GM18870 (cell line): ENCODE measurements at regions not wholly inside any gene's neighbourhood (a gene's known extent, or its start where the extent isn't known, plus 50 kb on each side); places are given as distances from the start of the nearest gene placed in this dataset.

ENCODE experiments used
- ATAC-seq: cut with Tn5 transposase; IDR thresholded peaks from one replicate; pipeline ENCODE4 v1.9.1; 2021; ENCODE audit warnings: moderate library complexity; ENCODE audit not compliant: unreplicated experiment

DNA sequence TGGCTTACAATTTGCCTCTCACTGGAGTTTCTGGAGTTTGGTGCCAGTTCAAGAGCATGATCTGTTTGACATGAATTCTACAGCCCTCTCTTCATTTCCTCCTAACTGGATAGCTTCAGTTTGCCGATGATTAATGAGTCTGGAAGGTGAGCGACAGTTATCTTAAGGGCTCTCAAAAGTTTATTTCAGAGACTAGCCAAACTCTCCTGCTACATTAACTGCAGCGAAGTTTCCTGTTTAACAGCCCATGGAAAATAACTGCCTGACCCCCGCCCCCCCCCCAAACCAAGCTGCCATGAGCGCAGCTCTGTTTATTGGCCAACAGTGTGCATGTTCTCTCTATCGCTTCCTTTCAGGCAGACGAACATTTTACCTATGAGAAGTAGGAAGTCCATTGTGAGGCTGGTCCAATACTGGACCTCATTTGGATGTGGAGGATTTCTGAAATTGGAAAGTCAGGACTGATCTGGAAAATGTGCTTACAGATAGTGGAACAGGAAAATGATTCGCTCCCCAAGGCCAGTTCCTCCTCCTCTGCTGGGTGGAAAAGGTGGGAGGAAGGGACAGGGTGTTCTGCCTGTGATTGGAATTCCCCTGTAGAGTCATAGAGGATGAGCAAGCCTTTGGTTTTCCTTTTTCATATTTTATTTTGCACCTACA is 522.2 kb upstream of the JAG1 start:
- no peak for ATAC-seq

DNA sequence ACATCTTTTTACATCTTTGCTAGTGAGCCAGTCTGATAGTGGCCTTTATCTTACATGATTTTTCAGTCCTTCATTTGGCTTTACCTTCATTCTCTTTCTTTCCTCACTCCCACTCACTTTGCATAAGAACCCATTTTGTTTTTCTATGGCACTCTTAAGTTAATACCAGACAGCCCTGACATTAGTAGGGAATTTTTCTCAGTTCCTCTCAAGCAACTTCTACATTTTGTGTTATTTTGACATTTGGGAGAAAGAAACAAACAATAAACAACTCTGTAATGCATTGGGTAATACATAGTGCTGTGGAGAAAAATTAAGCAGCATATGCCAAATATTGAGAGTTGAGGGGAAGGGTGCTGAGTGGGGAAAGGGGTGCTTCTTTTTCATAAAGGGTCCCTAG is 524.1 kb upstream of the JAG1 start:
- no peak for ATAC-seq

DNA sequence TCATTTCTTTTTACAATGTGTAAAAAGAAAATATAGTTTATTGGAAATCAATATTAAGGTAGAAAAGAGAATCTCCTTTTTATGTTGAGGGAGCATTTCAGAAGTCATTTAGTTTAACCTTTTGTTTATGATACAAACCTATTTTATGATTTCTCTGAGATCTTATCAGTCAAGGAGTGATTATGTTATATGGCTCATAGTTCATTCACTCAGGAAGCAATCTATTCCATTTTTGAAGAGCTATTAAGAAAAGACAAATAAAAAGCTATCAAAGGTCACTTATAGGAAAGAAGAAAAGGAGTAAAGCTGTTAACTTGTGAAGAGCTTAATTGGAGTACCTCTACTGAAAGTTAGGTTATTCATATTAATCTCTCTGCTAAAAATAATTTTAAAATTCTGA is 526.6 kb upstream of the JAG1 start:
- ATAC-seq: no peak

DNA sequence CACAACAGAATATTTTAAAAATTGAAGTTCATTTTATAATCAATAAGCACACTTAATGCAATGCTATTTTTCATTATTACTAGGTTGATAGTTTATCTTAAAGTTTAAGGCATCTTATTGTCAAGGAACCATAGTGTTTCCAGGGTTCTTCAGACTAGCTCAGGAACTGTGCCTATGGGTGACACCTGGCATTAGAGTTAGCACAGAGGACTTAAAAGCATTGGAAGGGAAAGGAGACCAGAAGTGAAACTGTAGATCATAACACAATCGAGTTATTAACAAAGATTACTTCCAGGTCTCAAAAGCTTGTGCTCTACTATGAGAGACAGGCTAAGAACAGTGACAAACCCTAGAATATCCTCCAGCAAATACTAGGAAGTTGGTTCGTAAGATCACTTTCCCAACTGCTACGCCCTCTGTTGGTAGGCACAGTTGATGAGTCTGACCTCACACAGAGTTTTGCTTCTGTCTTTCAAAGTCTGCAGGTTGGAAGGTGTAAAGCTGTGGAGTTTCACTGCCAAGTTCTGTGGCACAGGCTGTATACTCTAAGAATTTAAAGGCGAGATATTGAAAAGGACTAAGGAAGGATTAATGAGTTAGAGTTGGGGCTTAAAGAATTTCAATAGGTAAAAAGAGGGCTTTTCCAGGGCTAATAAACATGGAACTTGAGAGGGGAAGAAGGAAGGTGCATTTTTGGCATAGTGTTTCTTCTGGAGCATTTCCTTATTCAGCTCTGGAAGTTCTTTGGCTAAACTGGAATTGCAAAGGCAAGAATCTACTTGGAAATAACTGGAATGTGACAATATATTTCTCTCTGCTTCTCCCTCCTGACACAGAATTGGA is 531.3 kb upstream of the JAG1 start:
- ATAC-seq: peak; percentile 91

DNA sequence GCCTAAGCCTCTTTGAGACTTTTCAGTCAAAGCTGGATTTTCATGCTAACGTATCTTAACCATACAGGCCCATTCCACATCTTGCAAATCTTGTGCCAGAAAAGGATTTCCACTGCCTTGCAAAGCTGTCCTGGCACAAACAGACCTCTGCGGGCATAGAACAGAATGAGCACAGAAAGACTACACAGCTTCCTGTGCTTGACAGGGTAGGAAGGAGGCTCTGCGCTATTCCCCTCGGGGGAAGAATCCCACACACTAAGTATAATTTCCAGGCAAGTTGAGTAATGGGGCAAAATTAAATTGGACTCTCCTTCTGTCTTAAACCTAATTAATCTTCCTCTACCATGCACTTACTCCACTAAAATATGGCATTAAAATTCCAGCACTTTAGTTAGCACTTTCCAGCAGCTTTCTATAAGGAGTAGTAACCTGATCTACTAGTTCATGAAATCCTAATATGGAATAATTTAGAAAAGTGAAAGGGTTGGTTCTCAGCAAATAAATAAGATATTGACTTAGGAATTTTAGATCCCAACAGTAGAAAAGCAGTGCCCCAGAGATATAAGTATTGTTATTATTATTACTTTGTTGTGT is 532.1 kb upstream of the JAG1 start:
- no peak for ATAC-seq

DNA sequence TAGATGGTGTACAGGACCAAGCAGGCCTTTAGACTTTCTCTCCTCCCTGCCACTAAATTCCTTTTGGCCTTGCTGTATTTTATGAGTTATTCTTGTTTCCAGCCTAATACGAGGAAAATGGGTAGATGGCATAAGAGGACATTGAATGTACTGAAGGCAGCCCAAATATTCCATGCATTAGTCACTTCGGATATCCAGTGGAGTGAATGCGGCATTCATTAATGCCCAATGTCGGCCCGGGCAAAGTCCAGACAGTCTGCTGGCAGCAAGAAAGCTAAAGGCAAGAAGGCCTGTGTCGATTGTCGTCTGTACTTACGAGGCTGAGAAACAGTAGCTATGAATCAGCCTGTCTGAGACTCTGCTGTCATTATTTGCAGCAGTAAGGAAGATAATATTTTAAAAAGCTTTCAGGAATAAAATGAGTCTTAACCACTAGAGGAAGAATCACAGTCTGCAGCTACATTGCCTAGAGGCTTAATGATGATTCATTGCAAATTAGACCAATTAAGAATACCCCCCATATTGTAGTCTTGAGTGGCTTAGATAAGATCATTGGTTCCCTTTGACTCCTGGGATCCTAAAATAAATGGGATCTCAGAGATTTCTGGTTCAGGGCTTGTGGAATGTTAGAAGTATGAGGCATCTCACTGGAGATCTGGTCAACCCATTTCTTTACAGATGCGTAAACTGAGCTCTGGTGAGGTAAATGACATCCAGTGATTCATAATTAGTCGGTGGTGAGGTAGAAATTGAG is 534.1 kb upstream of the JAG1 start:
- no peak for ATAC-seq

DNA sequence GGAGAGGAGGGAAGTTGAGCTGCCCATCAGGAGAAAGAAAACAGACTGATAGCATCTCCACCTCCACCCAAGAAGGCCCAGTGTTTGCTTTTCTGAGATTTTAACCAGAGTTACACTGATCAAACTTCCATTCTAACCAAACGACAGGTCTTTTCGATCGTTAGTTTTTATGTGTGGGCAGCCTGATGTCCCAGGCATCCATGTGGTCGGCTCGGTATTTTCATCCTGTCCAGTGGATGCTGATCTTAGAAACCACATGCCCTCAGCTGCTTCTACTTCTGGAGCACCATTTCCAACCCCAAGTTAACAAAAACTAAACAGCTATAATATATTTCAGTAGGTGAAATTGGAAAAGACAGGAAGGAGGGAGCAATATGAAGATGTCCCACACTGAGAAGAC is 536.8 kb upstream of the JAG1 start:
- ATAC-seq: no peak

DNA sequence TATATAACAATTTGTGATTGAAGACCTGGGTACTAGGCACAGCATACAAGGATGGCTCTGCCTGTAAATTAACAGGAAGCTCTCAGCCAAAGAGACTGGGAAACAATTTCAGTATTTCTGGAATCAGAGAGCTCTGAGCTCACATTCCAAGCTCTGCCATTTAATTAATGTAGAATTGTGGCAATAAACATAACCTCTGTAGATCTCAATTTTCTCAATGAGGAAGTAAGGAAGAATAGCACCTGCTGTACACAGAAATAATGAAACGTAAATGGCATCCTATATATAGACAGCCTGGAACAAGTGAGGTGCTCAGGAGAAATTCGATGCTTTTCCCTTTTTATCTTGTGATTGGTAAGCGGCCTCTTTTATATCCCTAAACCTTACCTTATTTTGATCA is 538.5 kb upstream of the JAG1 start:
- ATAC-seq: no peak

DNA sequence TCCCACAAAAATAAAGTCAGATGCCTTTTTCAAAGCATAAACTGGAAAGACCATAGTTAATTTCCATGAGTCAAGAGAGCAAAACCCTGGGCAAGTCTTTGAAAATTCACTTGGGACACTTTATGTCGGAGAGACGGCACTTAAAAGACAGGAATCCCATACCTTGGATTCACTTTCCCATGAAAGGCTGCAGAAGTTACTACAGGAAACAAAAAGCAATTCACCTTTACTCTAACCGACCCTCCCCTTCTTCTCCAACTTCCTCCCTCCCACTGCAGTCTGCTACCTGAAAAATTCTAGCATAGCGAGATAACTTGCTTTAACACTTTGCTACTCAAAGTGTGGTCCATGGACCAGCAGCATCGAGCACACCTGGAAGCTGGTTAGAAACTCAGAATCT is 539.1 kb upstream of the JAG1 start:
- ATAC-seq: no peak

DNA sequence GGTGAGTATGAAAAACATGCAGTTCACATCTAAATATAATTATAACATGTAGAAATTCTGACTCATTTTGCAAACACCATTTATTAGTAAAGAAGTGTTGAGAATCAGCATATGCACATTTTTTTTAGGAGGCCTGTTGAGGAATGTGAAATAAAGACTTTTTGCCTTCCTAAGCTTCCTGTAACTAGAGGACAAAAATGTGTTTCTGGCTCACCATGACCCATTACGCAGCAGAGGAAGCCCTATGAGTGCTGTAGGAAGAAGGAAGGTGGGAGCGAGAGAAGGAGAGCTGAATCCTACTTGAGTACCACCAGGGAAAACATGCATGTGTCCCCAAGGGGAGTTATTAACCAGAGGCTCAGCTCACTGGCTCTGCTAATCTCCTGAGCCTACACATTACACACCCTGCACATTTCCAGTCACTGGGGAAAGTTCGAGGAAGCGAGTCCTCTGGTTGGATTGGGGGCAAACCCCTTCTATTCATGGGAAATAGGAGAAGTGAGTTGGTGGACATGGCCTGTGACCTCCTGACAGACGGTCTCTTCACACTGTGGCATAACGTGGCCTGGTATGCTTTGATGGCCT is 540.5 kb upstream of the JAG1 start:
- no peak for ATAC-seq

DNA sequence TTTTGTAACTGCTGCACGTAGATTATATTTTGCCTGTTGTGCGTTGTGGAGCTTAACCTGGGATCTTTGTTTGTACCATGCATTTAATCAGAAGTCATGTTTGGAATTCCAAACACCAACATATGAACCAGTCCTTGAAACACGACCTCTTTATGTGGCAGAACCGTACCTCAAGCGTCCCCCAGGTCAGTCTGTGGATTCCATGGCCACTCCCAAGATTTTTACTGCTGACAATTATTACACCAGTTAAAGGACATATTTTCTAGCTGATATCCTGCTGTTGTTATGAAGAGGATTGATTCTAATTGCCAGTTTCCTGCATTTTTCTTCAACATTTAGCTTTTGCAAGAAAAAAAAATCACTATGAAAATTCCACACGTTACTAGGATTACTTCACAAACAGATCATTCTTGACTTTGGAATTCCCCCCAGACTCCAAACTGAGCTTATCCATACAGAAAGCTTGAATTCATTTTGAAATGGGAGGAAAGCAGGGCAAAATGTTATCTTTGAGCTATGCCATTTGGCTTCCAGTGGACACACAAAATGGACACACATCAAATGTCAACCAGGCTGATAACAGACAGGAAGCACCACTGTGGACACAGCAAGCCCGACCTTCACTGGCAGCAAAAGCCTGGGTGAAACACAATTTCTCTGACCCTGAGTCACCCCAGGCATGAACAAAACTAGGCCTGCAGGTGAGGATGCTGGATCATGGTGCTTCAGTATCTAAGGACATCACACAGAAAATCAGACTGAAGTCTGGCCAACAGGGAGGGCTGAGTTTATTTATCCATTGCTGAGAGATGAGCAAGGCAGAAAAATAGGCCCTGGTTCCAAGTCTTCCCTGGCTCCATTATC is 542.9 kb upstream of the JAG1 start:
- no peak for ATAC-seq

DNA sequence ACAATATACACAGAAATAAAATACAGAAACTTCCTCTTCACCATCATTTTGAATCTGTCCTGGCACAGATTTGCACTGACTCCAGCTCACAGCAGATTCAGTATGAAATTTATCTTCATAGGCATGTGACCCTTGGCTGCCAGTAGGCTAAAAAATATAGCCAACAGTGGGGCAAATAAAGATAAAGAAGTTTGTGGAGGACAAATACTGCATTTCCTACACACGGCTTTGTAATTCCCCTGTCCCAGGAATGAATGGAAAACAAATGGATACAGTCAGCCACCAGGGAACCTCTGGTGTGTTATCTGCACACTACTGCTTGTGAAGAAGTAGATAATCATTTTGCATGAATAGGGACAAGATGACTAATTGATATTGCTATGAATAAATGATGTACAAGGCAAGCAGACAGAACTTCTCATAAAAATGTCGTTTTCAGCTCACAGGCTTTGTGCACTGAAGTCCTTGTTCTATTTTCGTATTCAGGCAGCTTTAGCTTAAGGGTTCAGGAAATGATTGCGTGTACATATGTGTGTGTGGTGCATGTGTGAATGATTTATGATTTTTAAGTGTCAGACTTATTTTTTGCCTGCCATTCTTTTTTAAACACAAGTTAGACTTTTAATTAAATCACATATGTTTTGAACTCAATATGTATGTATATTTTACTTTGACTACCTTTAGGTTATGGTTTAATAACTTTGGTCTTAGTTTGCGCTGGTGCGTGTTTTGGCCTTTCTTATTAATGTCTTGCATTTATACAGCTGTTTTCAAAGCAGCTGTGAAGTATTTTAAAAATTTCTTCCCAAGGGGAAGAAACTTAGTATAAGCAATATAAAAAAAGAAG is 543.8 kb upstream of the JAG1 start:
- ATAC-seq: no peak

DNA sequence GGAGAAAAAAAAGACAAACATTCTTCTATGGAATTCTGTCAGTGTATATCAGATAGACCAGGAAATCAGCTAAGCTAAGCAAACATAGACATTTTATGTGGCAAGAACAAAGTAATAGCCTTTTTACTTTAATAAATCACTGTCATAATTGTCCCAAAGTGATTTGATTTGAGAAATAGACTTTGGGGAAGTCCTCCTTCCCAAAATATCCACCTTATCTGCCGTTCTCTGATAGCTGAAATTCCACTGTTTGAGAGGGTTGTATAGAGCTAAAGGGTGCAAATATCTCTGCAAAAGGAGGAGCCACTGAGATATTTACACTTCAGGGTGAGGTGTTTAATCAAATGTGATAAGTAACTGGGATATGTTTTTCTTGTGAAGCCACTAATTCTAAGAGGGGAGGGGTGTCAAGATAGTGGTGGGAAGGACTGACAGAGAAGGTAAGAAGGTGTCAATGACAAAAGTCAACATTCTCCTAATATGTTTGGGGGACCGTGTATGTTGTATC is 544.4 kb upstream of the JAG1 start:
- no peak for ATAC-seq

DNA sequence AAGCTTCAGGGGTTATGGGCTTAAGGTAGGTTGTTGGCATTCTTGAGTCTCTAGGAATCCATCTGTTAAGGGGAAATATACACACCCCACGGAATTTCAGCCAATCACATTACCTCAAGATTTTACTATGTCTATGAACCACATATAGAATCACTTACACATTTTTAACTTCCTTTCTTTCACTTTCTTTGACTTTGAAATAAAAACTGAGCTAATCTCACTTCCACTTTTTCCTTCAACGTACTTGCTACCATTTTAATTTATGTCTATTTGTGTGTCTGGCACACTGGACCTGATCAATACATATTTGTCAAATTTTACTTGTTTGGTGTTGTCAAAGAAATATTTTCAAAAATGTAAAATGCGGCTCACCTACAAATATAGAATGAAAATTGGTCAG is 545.4 kb upstream of the JAG1 start:
- peak; percentile 59 for ATAC-seq

DNA sequence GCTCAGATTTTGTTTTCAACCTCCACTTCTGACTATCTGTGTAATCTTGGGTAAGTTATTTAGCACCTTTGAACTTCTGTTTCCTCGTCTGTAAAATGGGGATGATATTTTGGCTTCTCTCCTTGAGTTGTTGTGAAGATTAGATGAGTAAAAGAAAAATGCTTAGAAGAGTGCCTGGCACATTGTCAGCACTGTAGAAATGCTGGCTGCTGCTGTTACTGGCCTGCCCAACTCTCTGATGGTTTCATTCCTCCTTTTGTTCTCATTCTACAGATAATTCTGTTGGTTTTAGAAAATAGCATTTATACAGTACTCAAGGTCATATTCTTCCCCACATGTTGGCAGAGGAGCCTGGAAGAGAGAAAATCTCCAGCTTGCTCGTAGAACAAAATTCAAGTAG is 547.2 kb upstream of the JAG1 start:
- no peak for ATAC-seq

DNA sequence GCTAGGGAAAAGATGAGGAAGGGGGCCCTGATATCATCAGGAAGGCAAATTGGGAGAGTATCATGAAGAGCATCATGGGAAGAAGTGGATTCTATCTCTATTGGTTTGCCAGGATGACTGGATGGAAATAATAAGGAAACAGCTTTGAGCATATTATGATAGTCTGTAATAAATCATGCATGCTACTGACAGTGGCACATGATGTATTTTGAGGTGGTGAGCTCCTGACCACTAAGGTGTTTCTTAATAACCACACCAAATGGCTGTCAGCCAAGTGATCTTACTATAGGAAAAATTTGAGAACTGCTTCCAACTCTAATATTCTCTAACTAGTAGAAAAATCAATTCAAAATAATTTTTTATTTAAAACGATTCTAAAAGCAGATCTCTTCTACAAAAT is 548.4 kb upstream of the JAG1 start:
- ATAC-seq: no peak

DNA sequence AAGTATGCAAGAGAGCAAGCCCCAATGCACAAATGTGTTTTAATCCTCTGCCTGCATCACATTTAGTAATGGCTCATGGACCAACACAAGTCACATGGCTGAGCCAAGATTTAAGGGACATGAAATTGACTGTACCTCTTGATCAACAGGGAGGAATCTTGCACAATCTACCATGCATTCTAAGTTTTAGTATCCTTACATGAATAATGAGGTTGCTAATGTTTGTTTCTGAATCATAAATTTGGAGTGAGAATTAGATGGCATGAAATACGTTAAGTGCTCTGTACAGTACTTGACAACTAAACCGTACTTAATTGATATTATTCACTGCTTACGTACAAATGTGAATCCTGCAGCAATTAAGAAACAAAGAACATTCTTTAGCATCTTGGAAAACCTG is 553.8 kb upstream of the JAG1 start:
- ATAC-seq: no peak

DNA sequence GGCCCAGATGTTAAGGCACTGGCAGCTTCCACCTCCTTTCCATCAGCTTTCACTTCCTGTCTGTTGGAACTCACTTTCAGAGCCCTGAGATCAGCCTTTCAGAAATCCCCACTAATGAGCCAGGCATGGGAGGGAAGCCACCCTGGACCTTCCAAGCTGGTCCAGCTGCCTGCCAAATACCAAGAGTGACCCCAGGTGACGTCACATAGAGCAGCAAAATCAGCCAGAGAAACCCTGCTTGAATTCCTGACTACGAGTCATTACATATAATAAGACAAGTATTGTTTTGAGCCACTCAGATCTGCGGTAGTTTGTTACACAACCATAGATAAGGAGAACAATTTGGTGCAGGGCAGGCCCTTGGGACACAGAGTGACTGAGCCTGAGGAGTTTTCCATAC is 556.0 kb upstream of the JAG1 start:
- no peak for ATAC-seq

DNA sequence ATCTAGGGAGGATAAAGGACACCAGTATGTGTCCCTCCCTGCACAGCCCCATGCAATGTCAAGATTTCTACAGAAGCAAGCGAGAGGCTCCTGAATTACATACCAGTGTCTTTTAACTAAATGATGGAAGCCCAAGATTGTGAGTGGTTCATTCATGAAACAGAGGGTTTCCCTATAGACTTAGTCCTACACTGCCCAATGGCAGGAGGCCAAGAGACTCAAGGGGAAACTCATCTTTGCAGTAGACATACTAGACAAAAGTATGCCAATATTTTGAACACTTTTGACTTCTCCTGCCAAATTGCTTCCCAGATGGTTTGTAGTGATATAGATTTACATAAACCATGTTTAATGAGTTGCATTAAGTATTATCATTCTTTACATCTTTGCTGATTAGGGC is 557.2 kb upstream of the JAG1 start:
- no peak for ATAC-seq
